PFSK-1 (cell line): ENCODE measurements at regions not wholly inside any gene's neighbourhood (a gene's known extent, or its start where the extent isn't known, plus 50 kb on each side); places are given as distances from the start of the nearest gene placed in this dataset.

Experiments used
- POLR2AphosphoS5 ChIP-seq: IDR thresholded peaks from 2 replicates; pipeline ENCODE4 v1.6.1; 2012; ENCODE audit warnings: low read depth, mild to moderate bottlenecking, control low read depth, low read length, moderate library complexity
- SIN3A ChIP-seq: IDR thresholded peaks from 2 replicates; pipeline ENCODE4 v1.6.1; 2012; ENCODE audit warnings: mild to moderate bottlenecking, low read length, moderate library complexity, borderline replicate concordance; ENCODE audit not compliant: insufficient read depth
- TAF1 ChIP-seq: IDR thresholded peaks from 2 replicates; pipeline ENCODE4 v1.6.1; 2012; ENCODE audit warnings: low read length, control low read depth, borderline replicate concordance; ENCODE audit not compliant: insufficient read depth
- TF ChIP-seq, protein P1 (sequence below), 2 experiments: IDR thresholded peaks; 2 replicates each; pipeline versions ENCODE4 v1.6.1 to v1.8.0; 2011 to 2012; ENCODE audit warnings: low read depth in 2 of 2, low read length in 2 of 2, control low read depth in 1 of 2, inconsistent platforms in 1 of 2, mild to moderate bottlenecking in 1 of 2, moderate library complexity in 1 of 2; ENCODE audit not compliant: insufficient read depth in 1 of 2

DNA sequence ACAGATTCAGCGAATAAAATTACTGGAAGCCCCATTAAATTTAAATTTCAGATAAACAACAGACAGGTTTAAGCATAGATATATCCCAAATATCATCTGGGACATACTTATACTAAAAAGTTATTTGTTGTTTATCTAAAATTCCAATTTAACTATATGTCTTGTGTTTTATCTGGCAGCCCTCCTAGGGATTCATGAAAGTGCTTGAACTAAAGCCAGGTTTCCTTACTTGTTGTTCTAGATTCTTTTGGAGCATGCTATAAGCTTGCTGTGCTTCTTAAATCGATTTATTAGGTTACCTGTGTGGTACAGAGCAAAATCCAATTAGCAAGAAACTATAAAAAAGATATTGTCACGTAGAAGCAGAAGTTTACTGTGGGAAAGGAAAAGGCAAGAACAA is 202.5 kb upstream of the GMDS start:
- TF ChIP-seq SIN3A = no peak
- TF ChIP-seq POLR2AphosphoS5 = no peak
- TF ChIP-seq TAF1 = no peak
- TF ChIP-seq, protein P1, sequence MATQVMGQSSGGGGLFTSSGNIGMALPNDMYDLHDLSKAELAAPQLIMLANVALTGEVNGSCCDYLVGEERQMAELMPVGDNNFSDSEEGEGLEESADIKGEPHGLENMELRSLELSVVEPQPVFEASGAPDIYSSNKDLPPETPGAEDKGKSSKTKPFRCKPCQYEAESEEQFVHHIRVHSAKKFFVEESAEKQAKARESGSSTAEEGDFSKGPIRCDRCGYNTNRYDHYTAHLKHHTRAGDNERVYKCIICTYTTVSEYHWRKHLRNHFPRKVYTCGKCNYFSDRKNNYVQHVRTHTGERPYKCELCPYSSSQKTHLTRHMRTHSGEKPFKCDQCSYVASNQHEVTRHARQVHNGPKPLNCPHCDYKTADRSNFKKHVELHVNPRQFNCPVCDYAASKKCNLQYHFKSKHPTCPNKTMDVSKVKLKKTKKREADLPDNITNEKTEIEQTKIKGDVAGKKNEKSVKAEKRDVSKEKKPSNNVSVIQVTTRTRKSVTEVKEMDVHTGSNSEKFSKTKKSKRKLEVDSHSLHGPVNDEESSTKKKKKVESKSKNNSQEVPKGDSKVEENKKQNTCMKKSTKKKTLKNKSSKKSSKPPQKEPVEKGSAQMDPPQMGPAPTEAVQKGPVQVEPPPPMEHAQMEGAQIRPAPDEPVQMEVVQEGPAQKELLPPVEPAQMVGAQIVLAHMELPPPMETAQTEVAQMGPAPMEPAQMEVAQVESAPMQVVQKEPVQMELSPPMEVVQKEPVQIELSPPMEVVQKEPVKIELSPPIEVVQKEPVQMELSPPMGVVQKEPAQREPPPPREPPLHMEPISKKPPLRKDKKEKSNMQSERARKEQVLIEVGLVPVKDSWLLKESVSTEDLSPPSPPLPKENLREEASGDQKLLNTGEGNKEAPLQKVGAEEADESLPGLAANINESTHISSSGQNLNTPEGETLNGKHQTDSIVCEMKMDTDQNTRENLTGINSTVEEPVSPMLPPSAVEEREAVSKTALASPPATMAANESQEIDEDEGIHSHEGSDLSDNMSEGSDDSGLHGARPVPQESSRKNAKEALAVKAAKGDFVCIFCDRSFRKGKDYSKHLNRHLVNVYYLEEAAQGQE (IDR thresholded peaks at IDR 0.05; ENCODE audit: insufficient read depth in 1 of 2, low read depth in 2 of 2, low read length in 2 of 2) = no peak
